GM12892 (cell line): ENCODE measurements at regions not wholly inside any gene's neighbourhood (a gene's known extent, or its start where the extent isn't known, plus 50 kb on each side); places are given as distances from the start of the nearest gene placed in this dataset.

Experiments used
- POLR2A ChIP-seq: IDR thresholded peaks from 2 replicates; pipeline ENCODE4 v1.6.1; 2011; ENCODE audit warnings: low read depth, low read length, control low read depth
- POLR2AphosphoS5 ChIP-seq: IDR thresholded peaks from 2 replicates; pipeline ENCODE4 v1.6.1; 2011; ENCODE audit warnings: low read depth, low read length, control low read depth

DNA sequence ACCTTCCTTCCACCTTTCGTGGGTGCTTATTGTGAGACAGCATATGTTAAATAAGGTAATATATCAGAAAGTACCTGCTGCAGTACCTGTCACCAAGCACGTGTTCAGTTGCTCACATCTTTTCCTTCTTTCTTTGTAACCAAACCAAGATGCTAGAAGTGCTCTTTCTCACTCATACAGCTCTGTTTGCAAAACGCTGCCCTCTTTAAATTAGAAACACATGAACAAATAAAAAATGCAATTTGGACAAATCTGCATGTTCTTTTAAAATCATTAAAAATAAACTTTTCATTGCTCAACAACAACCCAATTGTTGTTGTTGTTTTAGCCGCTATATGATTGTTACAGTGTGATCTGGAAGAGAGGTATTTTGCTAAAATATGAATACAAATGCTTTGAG, 193.5 kb upstream of the ZBTB20 start:
- TF ChIP-seq POLR2AphosphoS5 (no peak), POLR2A (no peak)
